Keratinocyte (primary cell): ENCODE measurements at regions not wholly inside any gene's neighbourhood (a gene's known extent, or its start where the extent isn't known, plus 50 kb on each side); places are given as distances from the start of the nearest gene placed in this dataset.

ENCODE experiments used
- DNase-seq: peaks from one replicate; pipeline ENCODE4 v3.0.0-alpha.2; 2011; ENCODE audit warnings: low read depth, missing footprints, low spot score
- FAIRE-seq: peaks from 2 replicates; lab custom pipeline; 2011; peaks lifted over from hg19 to GRCh38; lab: Jason Lieb, UNC
- H2AFZ ChIP-seq: 2 replicates; pipeline ENCODE4 v1.6.0; 2012; ENCODE audit warnings: low read length, control low read depth, inconsistent platforms; ENCODE audit not compliant: control insufficient read depth
- H3K27ac ChIP-seq: 2 replicates; pipeline ENCODE4 v1.5.1; 2011; ENCODE audit warnings: low read length; ENCODE audit not compliant: control insufficient read depth, insufficient read depth
- H3K27me3 ChIP-seq: 3 replicates; pipeline ENCODE4 v1.6.0; 2011; ENCODE audit warnings: low read length; ENCODE audit not compliant: control insufficient read depth, insufficient read depth; ENCODE audit errors: extremely low read depth
- H3K36me3 ChIP-seq, 2 experiments: 2 replicates in 1 of 2; 3 replicates in 1 of 2; pipeline ENCODE4 v1.5.1; 2011; ENCODE audit warnings: low read length in 2 of 2, mild to moderate bottlenecking in 1 of 2; ENCODE audit not compliant: control insufficient read depth in 2 of 2, insufficient read depth in 2 of 2; ENCODE audit errors: extremely low read depth in 1 of 2
- H3K4me1 ChIP-seq: 3 replicates; pipeline ENCODE4 v1.5.1; 2011; ENCODE audit warnings: low read length; ENCODE audit not compliant: control insufficient read depth, insufficient read depth; ENCODE audit errors: extremely low read depth
- H3K4me2 ChIP-seq: 3 replicates; pipeline ENCODE4 v1.6.0; 2011; ENCODE audit warnings: low read depth, low read length; ENCODE audit not compliant: control insufficient read depth, insufficient read depth; ENCODE audit errors: extremely low read depth
- H3K4me3 ChIP-seq, 3 experiments: fragments of 200-600 bp in 1 of 3; sonication (generic) in 1 of 3; 2 replicates in 2 of 3; 3 replicates in 1 of 3; pipeline ENCODE4 v1.5.1; 2011 to 2016; ENCODE audit warnings: low read length in 3 of 3, mild to moderate bottlenecking in 3 of 3, control low read depth in 2 of 3, inconsistent platforms in 1 of 3, low read depth in 1 of 3, mixed read lengths in 1 of 3, mixed run types in 1 of 3, moderate library complexity in 1 of 3; ENCODE audit not compliant: control insufficient read depth in 2 of 3, insufficient read depth in 2 of 3; ENCODE audit errors: extremely low read depth in 1 of 3
- H3K79me2 ChIP-seq: 2 replicates; pipeline ENCODE4 v1.6.0; 2012; ENCODE audit warnings: low read length; ENCODE audit not compliant: control insufficient read depth, insufficient read depth
- H3K9ac ChIP-seq: 3 replicates; pipeline ENCODE4 v1.6.0; 2011; ENCODE audit warnings: low read length; ENCODE audit not compliant: control insufficient read depth, insufficient read depth; ENCODE audit errors: extremely low read depth
- H3K9me1 ChIP-seq: 3 replicates; pipeline ENCODE4 v1.6.0; 2011; ENCODE audit warnings: low read length; ENCODE audit not compliant: control insufficient read depth, insufficient read depth; ENCODE audit errors: extremely low read depth
- H3K9me3 ChIP-seq: 2 replicates; pipeline ENCODE4 v1.5.1; 2012; ENCODE audit warnings: low read depth, low read length; ENCODE audit not compliant: control insufficient read depth
- H4K20me1 ChIP-seq: 3 replicates; pipeline ENCODE4 v1.6.0; 2011; ENCODE audit warnings: low read length; ENCODE audit not compliant: control insufficient read depth, insufficient read depth; ENCODE audit errors: extremely low read depth
- EZH2 ChIP-seq: IDR thresholded peaks from one replicate; pipeline ENCODE4 v1.6.1; 2012; ENCODE audit warnings: inconsistent platforms, mild to moderate bottlenecking, low read length, moderate library complexity
- dilution Hi-C: fragments of 300-500 bp; cut with MboI; formaldehyde crosslinking; loops from one replicate; pipeline ENCODE4 v1.7.0; 2020; ENCODE audit warnings: low sequenced_read_pairs; ENCODE audit not compliant: extremely low pct_ligation_motif_present
- TF ChIP-seq, protein P1 (sequence below), 3 experiments: IDR thresholded peaks in 1 of 3; conservative IDR thresholded peaks in 1 of 3; optimal IDR thresholded peaks in 1 of 3; 2 replicates in 2 of 3; 3 replicates in 1 of 3; pipeline versions ENCODE3 to v1.5.1; 2011; ENCODE audit warnings: low read length in 3 of 3, mild to moderate bottlenecking in 3 of 3, moderate library complexity in 2 of 3, control low read depth in 1 of 3, inconsistent platforms in 1 of 3; ENCODE audit not compliant: insufficient read depth in 2 of 3; ENCODE audit errors: extremely low read depth in 1 of 3

DNA sequence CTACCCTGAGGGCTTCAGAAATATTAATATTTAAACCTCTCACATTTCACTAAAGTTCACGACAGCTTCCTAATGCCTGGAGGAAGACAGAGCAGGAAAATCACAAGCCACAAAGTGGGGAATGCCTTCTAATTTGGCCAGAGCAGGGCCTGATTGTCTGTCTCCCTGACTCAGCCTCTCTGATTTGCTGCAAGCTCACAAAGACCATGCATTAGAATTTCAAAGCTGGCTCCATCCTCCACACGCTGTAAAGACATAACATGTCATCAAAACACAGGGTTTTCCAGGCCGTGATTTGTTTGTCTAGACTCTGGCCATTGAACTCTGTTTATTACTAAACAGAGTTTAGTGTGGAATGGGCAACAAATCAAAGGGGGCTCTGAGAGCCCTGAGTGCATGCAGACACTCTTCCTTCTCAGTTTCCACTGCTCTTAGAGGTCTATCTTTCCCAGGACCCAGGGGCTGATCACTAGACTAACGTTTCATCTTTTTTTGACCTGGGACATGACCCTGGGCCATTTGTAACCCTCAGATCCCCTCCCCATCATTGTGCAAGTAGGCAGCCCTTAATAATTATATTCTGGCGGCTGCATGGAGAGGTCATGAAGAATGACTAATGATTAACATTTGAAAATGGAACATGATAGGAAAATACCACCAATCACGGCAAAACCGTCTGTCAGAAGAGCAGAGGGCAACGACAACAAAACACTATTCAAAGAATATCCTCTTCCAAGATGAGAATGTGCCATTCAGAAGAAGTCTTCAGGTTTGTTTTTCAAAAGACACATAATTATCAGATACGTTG is 140.2 kb downstream of the ENC1 start:
- TF ChIP-seq, protein P1, sequence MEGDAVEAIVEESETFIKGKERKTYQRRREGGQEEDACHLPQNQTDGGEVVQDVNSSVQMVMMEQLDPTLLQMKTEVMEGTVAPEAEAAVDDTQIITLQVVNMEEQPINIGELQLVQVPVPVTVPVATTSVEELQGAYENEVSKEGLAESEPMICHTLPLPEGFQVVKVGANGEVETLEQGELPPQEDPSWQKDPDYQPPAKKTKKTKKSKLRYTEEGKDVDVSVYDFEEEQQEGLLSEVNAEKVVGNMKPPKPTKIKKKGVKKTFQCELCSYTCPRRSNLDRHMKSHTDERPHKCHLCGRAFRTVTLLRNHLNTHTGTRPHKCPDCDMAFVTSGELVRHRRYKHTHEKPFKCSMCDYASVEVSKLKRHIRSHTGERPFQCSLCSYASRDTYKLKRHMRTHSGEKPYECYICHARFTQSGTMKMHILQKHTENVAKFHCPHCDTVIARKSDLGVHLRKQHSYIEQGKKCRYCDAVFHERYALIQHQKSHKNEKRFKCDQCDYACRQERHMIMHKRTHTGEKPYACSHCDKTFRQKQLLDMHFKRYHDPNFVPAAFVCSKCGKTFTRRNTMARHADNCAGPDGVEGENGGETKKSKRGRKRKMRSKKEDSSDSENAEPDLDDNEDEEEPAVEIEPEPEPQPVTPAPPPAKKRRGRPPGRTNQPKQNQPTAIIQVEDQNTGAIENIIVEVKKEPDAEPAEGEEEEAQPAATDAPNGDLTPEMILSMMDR (optimal IDR thresholded peaks at IDR 0.05 in 1 of 3, IDR thresholded peaks at IDR 0.05 in 1 of 3, conservative IDR thresholded peaks at IDR 0.05 in 1 of 3; ENCODE audit: extremely low read depth in 1 of 3, insufficient read depth in 2 of 3, low read length in 3 of 3) = no peak
- no peak for TF ChIP-seq EZH2
- FAIRE-seq (no peak), DNase-seq (no peak)
- H3K4me3 ChIP-seq = no peak overlapping the region
- no peak overlapping the region for H3K9ac ChIP-seq
- no peaks in the 10 kb centered on the region for H3K79me2 ChIP-seq
- no peaks in the 10 kb centered on the region for H3K36me3 ChIP-seq
- no peak overlapping the region for H3K27ac ChIP-seq
- no peaks in the 10 kb centered on the region for H4K20me1 ChIP-seq
- H3K27me3 ChIP-seq = no peaks in the 10 kb centered on the region
- dilution Hi-C loops = no loop called here
- no peaks in the 10 kb centered on the region for H3K9me1 ChIP-seq
- no peak overlapping the region for H3K4me2 ChIP-seq
- no peaks in the 10 kb centered on the region for H3K9me3 ChIP-seq
- peaks cover 3% of the 10 kb centered on the region for H3K4me1 ChIP-seq
- H2AFZ ChIP-seq = no peak overlapping the region

GRCh38 chr5:74499256-74500050 is 141.1 kb downstream of the ENC1 start:
- H3K27ac ChIP-seq = no peak overlapping the region
- H3K9me3 ChIP-seq = no peaks in the 10 kb centered on the region
- FAIRE-seq = no peak
- no peak overlapping the region for H2AFZ ChIP-seq
- dilution Hi-C loops = no loop called here
- H3K4me3 ChIP-seq = no peak overlapping the region
- no peaks in the 10 kb centered on the region for H3K9me1 ChIP-seq
- no peaks in the 10 kb centered on the region for H3K27me3 ChIP-seq
- no peaks in the 10 kb centered on the region for H3K79me2 ChIP-seq
- TF ChIP-seq EZH2 = no peak
- TF ChIP-seq, protein P1 (optimal IDR thresholded peaks at IDR 0.05 in 1 of 3, IDR thresholded peaks at IDR 0.05 in 1 of 3, conservative IDR thresholded peaks at IDR 0.05 in 1 of 3; ENCODE audit: extremely low read depth in 1 of 3, insufficient read depth in 2 of 3, low read length in 3 of 3) = no peak
- DNase-seq = no peak
- peaks cover 3% of the 10 kb centered on the region for H3K4me1 ChIP-seq
- no peak overlapping the region for H3K9ac ChIP-seq
- H3K4me2 ChIP-seq = no peak overlapping the region
- H4K20me1 ChIP-seq = no peaks in the 10 kb centered on the region
- H3K36me3 ChIP-seq = no peaks in the 10 kb centered on the region
